ENCODE measurements at regions not wholly inside any gene's neighbourhood (a gene's known extent, or its start where the extent isn't known, plus 50 kb on each side); places are given as distances from the start of the nearest gene placed in this dataset.

GRCh38 chr3:187920913-187921312 lies 175.6 kb upstream of the BCL6 start:
- no peak for TF ChIP-seq CTCF (IDR thresholded peaks at IDR 0.05)
- DNase-seq (ENCODE audit: low spot score): no peak
- Histone ChIP-seq H3K4me3 (no peak overlapping the region), H3K27ac (no peak overlapping the region)

- Histone ChIP-seq H3K27ac (no peak overlapping the region), H3K4me3 (no peak overlapping the region)
- no peak for TF ChIP-seq CTCF (IDR thresholded peaks at IDR 0.05)
- no peak for DNase-seq (ENCODE audit: low spot score)
Measured at GRCh38 chr3:187921391-187922074, 176.3 kb upstream of the BCL6 start.

- no peak for TF ChIP-seq CTCF (IDR thresholded peaks at IDR 0.05)
- no peak for DNase-seq (ENCODE audit: low spot score)
- no peak overlapping the region for H3K27ac ChIP-seq
- H3K4me3 ChIP-seq: no peak overlapping the region
Measured at GRCh38 chr3:187922704-187923416, 177.6 kb upstream of the BCL6 start.

- H3K27ac ChIP-seq: no peak overlapping the region
- no peak for TF ChIP-seq CTCF (IDR thresholded peaks at IDR 0.05)
- no peak for DNase-seq (ENCODE audit: low spot score)
- H3K4me3 ChIP-seq: no peak overlapping the region
Measured at GRCh38 chr3:187924651-187925050, 179.4 kb upstream of the BCL6 start.

- Histone ChIP-seq H3K27ac (no peak overlapping the region), H3K4me3 (no peak overlapping the region)
Measured at GRCh38 chr3:187925326-187925725, 180.1 kb upstream of the BCL6 start.

GRCh38 chr3:187926620-187927019 lies 181.4 kb upstream of the BCL6 start:
- no peak overlapping the region for H3K4me3 ChIP-seq
- H3K27ac ChIP-seq: no peak overlapping the region
- DNase-seq (ENCODE audit: low spot score): no peak
- TF ChIP-seq CTCF (IDR thresholded peaks at IDR 0.05): no peak

More at GRCh38 chr3:187925326-187925725, 180.1 kb upstream of the BCL6 start:
- TF ChIP-seq CTCF (IDR thresholded peaks at IDR 0.05): no peak
- DNase-seq (ENCODE audit: low spot score): no peak

GRCh38 chr3:187927565-187927964 lies 182.3 kb upstream of the BCL6 start:
- Histone ChIP-seq H3K4me3 (no peak overlapping the region), H3K27ac (no peak overlapping the region)

More at GRCh38 chr3:187927565-187927964, 182.3 kb upstream of the BCL6 start:
- TF ChIP-seq CTCF (IDR thresholded peaks at IDR 0.05): no peak
- no peak for DNase-seq (ENCODE audit: low spot score)

All from coronary artery (tissue), 2 donors.